Hypothalamus (tissue), 51 donors: ENCODE measurements at regions not wholly inside any gene's neighbourhood (a gene's known extent, or its start where the extent isn't known, plus 50 kb on each side); places are given as distances from the start of the nearest gene placed in this dataset.
"Not testable (repeated sequence)": the region's sequence is repeated elsewhere in the genome, so short reads cannot be mapped to it uniquely, and the experiment has no call there.

ENCODE experiments used
- DNase-seq, 51 donors: peaks; one replicate each; lab custom pipeline; 2025; lab: John Stamatoyannopoulos, UW

GRCh38 chr14:106578481-106578880 is 1052.1 kb downstream of the TMEM121 start:
- DNase-seq: no peak

GRCh38 chr14:106579084-106579483 is 1052.7 kb downstream of the TMEM121 start:
- DNase-seq: no peak

GRCh38 chr14:106585692-106586091 is 1059.3 kb downstream of the TMEM121 start:
- DNase-seq: no peak

- DNase-seq: peak in 1 of 51 donors; percentile 3
Observed at GRCh38 chr14:106586098-106586704, 1059.8 kb downstream of the TMEM121 start.

- not testable (repeated sequence) for DNase-seq
Observed at GRCh38 chr14:106591539-106591938, 1065.2 kb downstream of the TMEM121 start.

- not testable (repeated sequence) for DNase-seq
Observed at GRCh38 chr14:106592115-106592852, 1065.9 kb downstream of the TMEM121 start.

GRCh38 chr14:106599209-106599608 is 1072.8 kb downstream of the TMEM121 start:
- DNase-seq: no peak

GRCh38 chr14:106605548-106606448 is 1079.4 kb downstream of the TMEM121 start:
- DNase-seq: no peak

- no peak for DNase-seq
Observed at GRCh38 chr14:106606936-106607335, 1080.6 kb downstream of the TMEM121 start.

GRCh38 chr14:106610691-106611090 is 1084.3 kb downstream of the TMEM121 start:
- DNase-seq: no peak

GRCh38 chr14:106613256-106613655 is 1086.9 kb downstream of the TMEM121 start:
- no peak for DNase-seq

GRCh38 chr14:106618471-106618951 is 1092.1 kb downstream of the TMEM121 start:
- peak in 2 of 51 donors; percentile 7 to 13 for DNase-seq

GRCh38 chr14:106619606-106620005 is 1093.2 kb downstream of the TMEM121 start:
- no peak for DNase-seq

- DNase-seq: no peak
Observed at GRCh38 chr14:106620368-106620767, 1094.0 kb downstream of the TMEM121 start.

GRCh38 chr14:106622200-106622745 is 1095.9 kb downstream of the TMEM121 start:
- no peak for DNase-seq

- no peak for DNase-seq
Observed at GRCh38 chr14:106625186-106625585, 1098.8 kb downstream of the TMEM121 start.

- not testable (repeated sequence) for DNase-seq
Observed at GRCh38 chr14:106626469-106626868, 1100.1 kb downstream of the TMEM121 start.

GRCh38 chr14:106626942-106627588 is 1100.7 kb downstream of the TMEM121 start:
- peak in 2 of 51 donors; percentile 1 to 13 for DNase-seq

- no peak for DNase-seq
Observed at GRCh38 chr14:106631879-106632278, 1105.5 kb downstream of the TMEM121 start.

- no peak for DNase-seq
Observed at GRCh38 chr14:106633721-106634120, 1107.3 kb downstream of the TMEM121 start.
